Left ventricle myocardium inferior (tissue), 1 donor: ENCODE measurements at regions not wholly inside any gene's neighbourhood (a gene's known extent, or its start where the extent isn't known, plus 50 kb on each side); places are given as distances from the start of the nearest gene placed in this dataset.

Experiments
- DNase-seq: peaks from one replicate; pipeline ENCODE4 v3.0.0-alpha.2; 2020
- H3K27ac ChIP-seq: fragments of 200-600 bp; replicated peaks from 2 replicates; pipeline ENCODE4 v1.8.0; 2021
- H3K27me3 ChIP-seq: fragments of 200-600 bp; 2 replicates; pipeline ENCODE4 v1.8.0; 2021; ENCODE audit warnings: low read depth
- H3K36me3 ChIP-seq: fragments of 200-600 bp; 2 replicates; pipeline ENCODE4 v1.8.0; 2021
- H3K4me1 ChIP-seq: fragments of 200-600 bp; 2 replicates; pipeline ENCODE4 v1.8.0; 2021
- H3K4me3 ChIP-seq: fragments of 200-600 bp; 2 replicates; pipeline ENCODE4 v1.8.0; 2021; ENCODE audit warnings: mild to moderate bottlenecking, moderate library complexity
- H3K9me3 ChIP-seq: fragments of 200-600 bp; replicated peaks from 2 replicates; pipeline ENCODE4 v1.8.0; 2021
- CTCF ChIP-seq: fragments of 200-600 bp; IDR thresholded peaks from 2 replicates; pipeline ENCODE4 v1.8.0; 2021; ENCODE audit warnings: antibody characterized with exemption, mild to moderate bottlenecking, borderline replicate concordance
- intact Hi-C: fragments of 100-400 bp; cut with micrococcal nuclease; formaldehyde crosslinking; loops from one replicate; pipeline ENCODE4 v1.11.0; 2022
- donor health status: DM: no; HTN: yes; CAD: no; lungs with severe emphysema.

GRCh38 chr11:109747839-109748238 lies 325.8 kb downstream of the C11orf87 start:
- H3K36me3 ChIP-seq, result no peaks in the 10 kb centered on the region
- H3K27me3 ChIP-seq, result no peaks in the 10 kb centered on the region
- DNase-seq, result no peak
- H3K27ac ChIP-seq, result no peak overlapping the region
- H3K4me1 ChIP-seq, result no peaks in the 10 kb centered on the region
- no peaks in the 10 kb centered on the region for H3K9me3 ChIP-seq
- TF ChIP-seq CTCF, result no peak
- intact Hi-C loops, result no loop called here
- H3K4me3 ChIP-seq, result no peak overlapping the region

- Histone ChIP-seq H3K27ac (no peak overlapping the region), H3K27me3 (no peaks in the 10 kb centered on the region), H3K4me3 (no peak overlapping the region), H3K36me3 (no peaks in the 10 kb centered on the region), H3K4me1 (no peaks in the 10 kb centered on the region), H3K9me3 (no peaks in the 10 kb centered on the region)
- TF ChIP-seq CTCF, result no peak
- intact Hi-C loops, result no loop called here
- no peak for DNase-seq
These were observed 327.5 kb downstream of the C11orf87 start for GRCh38 chr11:109749476-109749875.

- intact Hi-C loops, result no loop called here
- TF ChIP-seq CTCF, result no peak
- H3K4me3 ChIP-seq, result no peak overlapping the region
- H3K4me1 ChIP-seq, result no peaks in the 10 kb centered on the region
- DNase-seq, result no peak
- H3K27ac ChIP-seq, result no peak overlapping the region
- no peaks in the 10 kb centered on the region for H3K9me3 ChIP-seq
- H3K27me3 ChIP-seq, result no peaks in the 10 kb centered on the region
- H3K36me3 ChIP-seq, result no peaks in the 10 kb centered on the region
These were observed 329.0 kb downstream of the C11orf87 start for GRCh38 chr11:109750964-109751363.

GRCh38 chr11:109752212-109752825 lies 330.3 kb downstream of the C11orf87 start:
- no peaks in the 10 kb centered on the region for H3K4me1 ChIP-seq
- H3K27ac ChIP-seq, result no peak overlapping the region
- H3K9me3 ChIP-seq, result no peaks in the 10 kb centered on the region
- no peak overlapping the region for H3K4me3 ChIP-seq
- peaks cover 6% of the 10 kb centered on the region for H3K27me3 ChIP-seq
- TF ChIP-seq CTCF, result no peak
- intact Hi-C loops, result no loop called here
- DNase-seq, result no peak
- no peaks in the 10 kb centered on the region for H3K36me3 ChIP-seq

GRCh38 chr11:109756521-109756920 lies 334.5 kb downstream of the C11orf87 start:
- peaks cover 8% of the 10 kb centered on the region for H3K27me3 ChIP-seq
- H3K4me1 ChIP-seq, result no peaks in the 10 kb centered on the region
- DNase-seq, result no peak
- no peak overlapping the region for H3K27ac ChIP-seq
- intact Hi-C loops, result no loop called here
- no peaks in the 10 kb centered on the region for H3K36me3 ChIP-seq
- TF ChIP-seq CTCF, result no peak
- no peak overlapping the region for H3K4me3 ChIP-seq
- no peaks in the 10 kb centered on the region for H3K9me3 ChIP-seq
